ENCODE measurements at regions not wholly inside any gene's neighbourhood (a gene's known extent, or its start where the extent isn't known, plus 50 kb on each side); places are given as distances from the start of the nearest gene placed in this dataset.

GRCh38 chr12:67558775-67559174 lies 89.8 kb upstream of the DYRK2 start (continued):
- TF ChIP-seq MLLT1 (IDR thresholded peaks at IDR 0.05) (no peak), CEBPZ (IDR thresholded peaks at IDR 0.05; ENCODE audit: low read depth, low read length) (no peak), RAD21 (IDR thresholded peaks at IDR 0.05; ENCODE audit: insufficient read depth, low read depth, low read length) (no peak), RUNX3 (IDR thresholded peaks at IDR 0.05; ENCODE audit: low read length) (no peak), TAF1 (IDR thresholded peaks at IDR 0.05; ENCODE audit: borderline replicate concordance, low read depth, low read length) (no peak), ELK1 (IDR thresholded peaks at IDR 0.05; ENCODE audit: low read depth, low read length) (no peak), ZNF384 (IDR thresholded peaks at IDR 0.05; ENCODE audit: borderline replicate concordance, low read depth, low read length) (no peak)

DNA sequence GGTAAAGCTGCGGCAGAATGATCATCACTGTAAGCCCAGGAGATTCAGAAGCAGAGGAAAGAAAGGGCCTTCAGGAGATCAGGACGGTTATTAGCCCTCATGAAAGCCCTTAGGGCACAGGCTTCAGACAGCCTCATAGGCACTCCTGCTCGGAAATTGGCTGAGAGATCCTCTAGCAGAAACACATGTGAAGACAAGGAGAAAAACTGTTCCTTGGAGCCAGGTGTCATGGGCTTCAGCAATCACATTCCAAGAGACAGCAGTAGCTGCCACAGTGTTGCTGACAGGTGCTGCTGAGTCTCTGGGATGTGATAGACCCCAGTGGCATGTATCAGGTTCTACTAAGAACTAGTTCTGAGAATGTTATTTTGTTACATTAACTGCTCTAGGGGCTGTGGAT lies 88.8 kb upstream of the DYRK2 start:
- SMC1A ChIA-PET (ENCODE audit: uncharacterized antibody, unreplicated experiment), result no interaction called here
- RAD21 ChIA-PET (ENCODE audit: unreplicated experiment), result no interaction called here
- no peak for TF ChIP-seq CBX5 (IDR thresholded peaks at IDR 0.05; ENCODE audit: low read depth)
- TF ChIP-seq, protein P1, sequence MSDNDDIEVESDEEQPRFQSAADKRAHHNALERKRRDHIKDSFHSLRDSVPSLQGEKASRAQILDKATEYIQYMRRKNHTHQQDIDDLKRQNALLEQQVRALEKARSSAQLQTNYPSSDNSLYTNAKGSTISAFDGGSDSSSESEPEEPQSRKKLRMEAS (IDR thresholded peaks at IDR 0.05; ENCODE audit: low read depth, low read length), result no peak
- no peak for TF ChIP-seq YBX1 (IDR thresholded peaks at IDR 0.05)
- no peak for TF ChIP-seq NR2F1 (conservative IDR thresholded peaks at IDR 0.05)
- TF ChIP-seq ZSCAN29 (IDR thresholded peaks at IDR 0.05), result no peak
- TF ChIP-seq POLR2A (IDR thresholded peaks at IDR 0.05; ENCODE audit: low read depth, low read length), result no peak
- no peak for TF ChIP-seq ZNF217 (IDR thresholded peaks at IDR 0.05)
- no peak for TF ChIP-seq CEBPB (IDR thresholded peaks at IDR 0.05; ENCODE audit: borderline replicate concordance in 1 of 2, low read depth in 2 of 2, low read length in 2 of 2)
- TF ChIP-seq, protein P2, sequence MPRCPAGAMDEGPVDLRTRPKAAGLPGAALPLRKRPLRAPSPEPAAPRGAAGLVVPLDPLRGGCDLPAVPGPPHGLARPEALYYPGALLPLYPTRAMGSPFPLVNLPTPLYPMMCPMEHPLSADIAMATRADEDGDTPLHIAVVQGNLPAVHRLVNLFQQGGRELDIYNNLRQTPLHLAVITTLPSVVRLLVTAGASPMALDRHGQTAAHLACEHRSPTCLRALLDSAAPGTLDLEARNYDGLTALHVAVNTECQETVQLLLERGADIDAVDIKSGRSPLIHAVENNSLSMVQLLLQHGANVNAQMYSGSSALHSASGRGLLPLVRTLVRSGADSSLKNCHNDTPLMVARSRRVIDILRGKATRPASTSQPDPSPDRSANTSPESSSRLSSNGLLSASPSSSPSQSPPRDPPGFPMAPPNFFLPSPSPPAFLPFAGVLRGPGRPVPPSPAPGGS (IDR thresholded peaks at IDR 0.05; ENCODE audit: borderline replicate concordance, insufficient read depth, low read depth, low read length, poor library complexity, severe bottlenecking), result no peak
- TF ChIP-seq NR2C2 (IDR thresholded peaks at IDR 0.05; ENCODE audit: borderline replicate concordance, control insufficient read depth, insufficient read length, low read depth), result no peak
- DNase-seq (ENCODE audit: low read depth, low spot score) (no peak), FAIRE-seq (no peak), ATAC-seq (no peak)
- Histone ChIP-seq H3K4me3 (no peak overlapping the region), H3K4me1 (ENCODE audit: control insufficient read depth, insufficient read depth, low read length) (no peaks in the 10 kb centered on the region), H3K9me3 (replicated peaks; ENCODE audit: control insufficient read depth, insufficient read depth, low read length) (no peaks in the 10 kb centered on the region; the same call in 2 of the 3 replicates), H3K79me2 (ENCODE audit: control insufficient read depth, insufficient read depth, low read length) (no peaks in the 10 kb centered on the region), H3K27ac (ENCODE audit: control insufficient read depth, insufficient read depth) (no peak overlapping the region), H2AFZ (ENCODE audit: control insufficient read depth, low read depth, low read length) (no peak overlapping the region), H4K20me1 (ENCODE audit: control insufficient read depth, insufficient read depth) (no peaks in the 10 kb centered on the region), H3K27me3 (replicated peaks in 1 of 2; ENCODE audit: control insufficient read depth in 2 of 2, insufficient read depth in 2 of 2, low read length in 1 of 2) (no peaks in the 10 kb centered on the region), H3K36me3 (ENCODE audit: control insufficient read depth in 2 of 2, insufficient read depth in 2 of 2, low read length in 1 of 2) (no peaks in the 10 kb centered on the region), H3K4me2 (ENCODE audit: control insufficient read depth, insufficient read depth) (no peak overlapping the region), H3K9ac (ENCODE audit: control insufficient read depth, insufficient read depth, low read length) (no peak overlapping the region)
- no TSS peak for BruUV-seq (replicated peaks)
- CTCF ChIA-PET, result no interaction called here
- intact Hi-C loops (cut with micrococcal nuclease; ENCODE audit: unreplicated experiment), result no loop called here
- in situ Hi-C loops (cut with MboI), result no loop called here
- POLR2A ChIA-PET, result no interaction called here
- 63% methylated on average over 3 of the region's 3 CpGs for WGBS (ENCODE audit: insufficient coverage, insufficient replicate concordance, low lambda C conversion rate, missing lambda C conversion rate)

Measured in GM12878 (cell line).